GM11168 (cell line): ENCODE measurements at regions not wholly inside any gene's neighbourhood (a gene's known extent, or its start where the extent isn't known, plus 50 kb on each side); places are given as distances from the start of the nearest gene placed in this dataset.
"Not testable (repeated sequence)": the region's sequence is repeated elsewhere in the genome, so short reads cannot be mapped to it uniquely, and the experiment has no call there.

Experiments
- in situ Hi-C: fragments of 300-500 bp; cut with MboI; formaldehyde crosslinking; loops from one replicate; pipeline ENCODE4 v1.12.0; 2022; ENCODE audit warnings: low sequenced_read_pairs; ENCODE audit not compliant: unreplicated experiment

DNA sequence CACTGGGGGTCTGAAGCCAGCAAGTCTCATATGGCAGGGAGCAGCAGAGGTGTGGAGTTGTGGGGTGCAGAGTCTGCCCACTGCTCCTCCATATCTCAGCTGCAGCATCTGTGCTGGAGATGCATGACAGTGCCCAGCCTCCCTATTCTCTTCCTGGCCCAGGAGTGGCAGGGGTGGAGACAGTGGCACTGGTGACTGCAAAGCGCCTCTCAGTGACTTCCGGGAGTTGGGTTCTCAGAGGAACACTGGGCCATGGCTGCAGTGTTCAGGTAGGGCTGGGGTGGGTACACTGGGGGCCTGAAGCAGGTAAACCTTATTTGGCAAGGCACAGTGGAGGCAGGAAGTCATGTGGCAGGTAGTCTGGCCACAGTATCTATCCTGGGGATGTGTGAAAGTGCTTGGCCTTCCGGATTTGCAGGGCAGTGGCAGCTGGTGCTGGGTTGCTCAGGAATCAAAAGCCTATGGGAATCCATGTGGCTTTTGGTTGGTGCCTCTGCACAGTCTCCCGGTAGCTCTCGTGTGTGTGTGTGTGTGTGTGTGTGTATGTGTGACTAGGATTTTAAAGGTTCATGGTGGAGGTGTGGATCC lies 60.3 kb upstream of the THUMPD2 start:
- in situ Hi-C loops = no loop called here

DNA sequence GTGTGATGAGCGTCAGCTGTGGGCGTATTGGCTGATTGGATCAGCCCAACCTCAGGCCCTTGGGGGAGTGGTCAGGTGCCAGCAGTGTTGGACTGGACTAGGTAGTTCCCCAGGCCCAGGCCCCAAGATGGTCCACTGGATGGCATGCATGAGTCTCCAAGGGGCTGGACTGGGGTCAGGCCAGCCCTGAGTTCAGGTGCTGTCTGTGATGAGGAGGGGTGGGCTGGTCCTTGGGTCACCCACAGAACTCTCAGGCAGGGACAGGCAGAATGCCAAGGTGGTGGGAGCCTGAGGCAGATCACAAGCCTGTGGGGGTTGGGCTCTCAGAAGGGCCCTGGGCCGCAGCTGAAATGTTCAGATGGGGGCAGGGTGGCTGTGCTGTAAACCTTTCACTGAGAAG lies 59.5 kb upstream of the THUMPD2 start:
- in situ Hi-C loops = no loop called here

DNA sequence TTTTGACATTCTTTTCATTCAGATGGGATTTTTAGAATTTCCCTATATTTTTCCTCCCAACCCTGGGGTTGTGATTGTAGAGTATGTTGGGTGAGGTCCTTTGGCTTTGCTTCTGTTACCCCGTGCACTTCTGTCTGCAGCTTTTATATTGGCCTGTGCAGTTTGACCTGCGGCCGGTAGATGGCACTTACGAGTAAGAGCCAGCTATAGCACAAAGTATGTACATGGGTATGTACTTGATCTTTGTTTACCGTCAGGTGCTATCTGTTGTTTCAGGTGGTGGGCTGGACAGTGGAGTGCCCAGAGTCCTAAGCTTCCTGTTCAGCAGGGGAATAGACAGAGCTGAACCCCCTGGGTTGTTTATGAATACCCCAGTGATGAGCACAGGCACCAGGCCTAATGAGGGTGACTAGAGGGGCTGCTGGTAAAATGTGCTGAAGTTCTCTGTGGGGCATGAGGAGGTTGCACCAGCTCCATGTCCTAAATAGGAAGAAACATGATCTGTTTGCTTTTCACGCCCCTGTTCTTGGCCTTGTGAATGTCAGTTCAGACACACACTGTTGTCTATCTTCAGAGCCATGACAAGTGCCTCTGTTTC lies 58.9 kb upstream of the THUMPD2 start:
- in situ Hi-C loops = no loop called here

DNA sequence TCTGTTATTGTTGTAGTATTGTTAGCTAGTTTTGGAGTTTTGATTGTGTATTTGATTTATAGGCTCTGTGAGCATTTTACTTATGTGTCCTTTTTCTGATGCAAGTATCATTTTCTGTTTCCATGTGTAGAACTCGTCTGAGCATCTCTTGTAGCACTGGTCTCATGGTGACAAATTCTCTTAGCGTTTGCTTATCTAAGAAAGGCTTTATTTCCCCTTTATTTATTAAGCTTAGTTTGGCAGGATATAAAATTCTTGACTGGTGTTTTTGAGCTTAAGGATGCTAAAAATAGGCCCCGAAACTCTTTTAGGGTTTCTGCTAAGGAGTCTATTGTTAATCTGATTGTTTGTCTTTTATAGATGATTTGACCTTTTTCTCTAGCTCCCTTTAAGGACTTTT lies 57.6 kb upstream of the THUMPD2 start:
- in situ Hi-C loops = no loop called here

DNA sequence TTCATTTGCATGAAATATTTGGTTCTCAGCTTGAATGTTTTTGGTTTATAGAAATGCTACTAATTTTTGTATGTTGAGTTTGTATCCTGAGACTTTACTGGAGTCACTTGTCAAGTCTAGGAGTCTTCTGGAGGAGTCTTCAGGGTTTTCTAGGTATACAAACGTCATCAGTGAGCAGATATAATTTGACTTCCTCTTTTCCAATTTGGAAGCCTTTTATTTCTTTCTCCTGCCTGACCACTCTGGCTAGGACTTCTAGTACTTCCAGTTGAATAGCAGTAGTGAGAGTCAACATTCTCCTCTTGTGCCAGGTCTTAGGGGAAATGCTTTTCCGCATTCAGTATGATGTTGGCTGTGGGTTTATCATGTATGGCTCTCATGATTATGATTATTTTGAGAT lies 55.4 kb upstream of the THUMPD2 start:
- in situ Hi-C loops = no loop called here

DNA sequence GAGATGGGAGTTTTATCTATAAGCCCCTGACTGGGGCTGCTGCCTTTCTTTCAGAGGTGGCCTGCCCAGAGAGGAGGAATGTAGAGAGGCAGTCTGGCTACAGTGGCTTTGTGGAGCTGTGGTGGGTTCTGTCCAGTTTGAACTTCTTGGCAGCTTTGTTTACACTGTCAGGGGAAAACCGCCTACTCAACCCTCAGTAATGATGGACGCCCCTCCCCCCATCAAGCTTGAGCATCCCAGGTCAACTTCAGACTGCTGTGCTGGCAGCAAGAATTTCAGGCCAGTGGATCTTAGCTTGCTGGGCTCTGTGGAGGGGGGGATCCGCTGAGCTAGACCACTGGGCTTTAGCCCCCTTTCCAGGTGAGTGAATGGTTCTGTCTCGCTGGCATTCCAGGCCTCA lies 51.6 kb upstream of the THUMPD2 start:
- in situ Hi-C loops = not testable (repeated sequence)
